H1 (cell line): ENCODE measurements at regions not wholly inside any gene's neighbourhood (a gene's known extent, or its start where the extent isn't known, plus 50 kb on each side); places are given as distances from the start of the nearest gene placed in this dataset.

Source experiments
- CTCF ChIA-PET: fragments of 300-600 bp; sonication (Branson Sonifier 250); formaldehyde crosslinking; loops from one replicate; lab custom pipeline; 2021; ENCODE audit not compliant: partially characterized antibody; lab: Charles Lee
- POLR2A ChIA-PET: fragments of 300-600 bp; sonication (Branson Sonifier 250); formaldehyde crosslinking; loops from one replicate; lab custom pipeline; 2021; ENCODE audit warnings: inconsistent platforms; ENCODE audit not compliant: partially characterized antibody; lab: Charles Lee
- DNase-seq, 2 experiments: peaks; one replicate each; pipeline versions ENCODE4 v3.0.0 to v3.0.0-alpha.2; 2010 to 2022; ENCODE audit warnings: low spot score in 2 of 2, low read depth in 1 of 2, mixed read lengths in 1 of 2
- FAIRE-seq: peaks from 2 replicates; lab custom pipeline; 2011; peaks lifted over from hg19 to GRCh38; lab: Jason Lieb, UNC
- H2AFZ ChIP-seq: 2 replicates; pipeline ENCODE4 v1.8.1; 2012; ENCODE audit warnings: low read length, inconsistent platforms
- H2AK5ac ChIP-seq: 2 replicates; pipeline ENCODE4 v1.6.1; 2013; ENCODE audit warnings: low read depth, low read length
- H2BK120ac ChIP-seq: replicated peaks from 2 replicates; pipeline ENCODE3; 2013; ENCODE audit warnings: low read depth, low read length, inconsistent platforms
- H2BK12ac ChIP-seq: 2 replicates; pipeline ENCODE4 v1.6.1; 2013; ENCODE audit warnings: low read depth, low read length
- H2BK15ac ChIP-seq: 2 replicates; pipeline ENCODE4 v1.6.1; 2013; ENCODE audit warnings: low read length
- H2BK20ac ChIP-seq: 2 replicates; pipeline ENCODE4 v1.6.1; 2013; ENCODE audit warnings: low read length
- H2BK5ac ChIP-seq: 2 replicates; pipeline ENCODE4 v1.6.1; 2013; ENCODE audit warnings: low read depth, low read length
- H3K14ac ChIP-seq: 2 replicates; pipeline ENCODE4 v1.6.1; 2013; ENCODE audit warnings: inconsistent platforms; ENCODE audit not compliant: insufficient read length
- H3K18ac ChIP-seq: 2 replicates; pipeline ENCODE4 v1.6.1; 2013; ENCODE audit warnings: low read length; ENCODE audit errors: extremely low read depth
- H3K23ac ChIP-seq: 2 replicates; pipeline ENCODE4 v1.6.1; 2013; ENCODE audit warnings: inconsistent platforms; ENCODE audit not compliant: insufficient read length
- H3K23me2 ChIP-seq: 2 replicates; pipeline ENCODE4 v1.6.1; 2013; ENCODE audit warnings: low read depth, low read length
- H3K27ac ChIP-seq: 2 replicates; pipeline ENCODE4 v1.6.1; 2011; ENCODE audit warnings: low read depth, low read length, inconsistent platforms
- H3K27me3 ChIP-seq, 4 experiments: replicated peaks in 1 of 4; 1 replicate in 1 of 4; 2 replicates in 3 of 4; pipeline versions ENCODE4 v1.6.1 to v1.8.1; 2011 to 2013; ENCODE audit warnings: low read length in 3 of 4, mild to moderate bottlenecking in 3 of 4, inconsistent platforms in 2 of 4, mixed read lengths in 2 of 4, moderate library complexity in 1 of 4; ENCODE audit not compliant: control insufficient read depth in 3 of 4, insufficient read depth in 3 of 4; ENCODE audit errors: extremely low read depth in 1 of 4
- H3K36me3 ChIP-seq, 4 experiments: 2 replicates each; pipeline versions ENCODE4 v1.6.1 to v1.8.1; 2011 to 2013; ENCODE audit warnings: mild to moderate bottlenecking in 4 of 4, low read length in 3 of 4, moderate library complexity in 2 of 4, control low read depth in 1 of 4, inconsistent platforms in 1 of 4; ENCODE audit not compliant: insufficient read depth in 4 of 4, control insufficient read depth in 2 of 4
- H3K4ac ChIP-seq: replicated peaks from 2 replicates; pipeline ENCODE3; 2013; ENCODE audit warnings: low read length, low read depth, mixed read lengths, inconsistent platforms; ENCODE audit not compliant: insufficient read length
- H3K4me1 ChIP-seq, 4 experiments: replicated peaks in 1 of 4; 1 replicate in 1 of 4; 2 replicates in 3 of 4; pipeline versions ENCODE4 v1.6.1 to v1.8.1; 2011 to 2013; ENCODE audit warnings: low read length in 3 of 4, inconsistent platforms in 2 of 4, mixed read lengths in 1 of 4; ENCODE audit not compliant: insufficient read depth in 4 of 4, control insufficient read depth in 3 of 4
- H3K4me2 ChIP-seq, 2 experiments: 2 replicates each; pipeline versions ENCODE4 v1.6.1 to v1.8.1; 2011 to 2013; ENCODE audit warnings: low read depth in 2 of 2, low read length in 2 of 2, control low read depth in 1 of 2, inconsistent platforms in 1 of 2, mild to moderate bottlenecking in 1 of 2; ENCODE audit not compliant: insufficient read depth in 1 of 2
- H3K4me3 ChIP-seq, 4 experiments: fragments of 200-600, 300-600 bp in 1 of 4; sonication (generic), shearing (Covaris generic), sonication (Bioruptor Twin) in 1 of 4; 2 replicates each; pipeline versions ENCODE4 v1.5.1 to v1.8.1; 2011 to 2016; ENCODE audit warnings: low read length in 4 of 4, low read depth in 3 of 4, control low read depth in 2 of 4, inconsistent platforms in 2 of 4, mild to moderate bottlenecking in 2 of 4, mixed read lengths in 1 of 4, moderate library complexity in 1 of 4; ENCODE audit not compliant: insufficient read depth in 2 of 4; ENCODE audit errors: extremely low read depth in 1 of 4
- H3K56ac ChIP-seq: replicated peaks from 2 replicates; pipeline ENCODE3; 2013; ENCODE audit warnings: low read depth, mild to moderate bottlenecking, mixed read lengths, low read length, inconsistent platforms; ENCODE audit not compliant: insufficient read length
- H3K79me1 ChIP-seq: 2 replicates; pipeline ENCODE4 v1.6.1; 2013; ENCODE audit warnings: low read depth, low read length, control low read depth
- H3K79me2 ChIP-seq, 2 experiments: 2 replicates each; pipeline versions ENCODE4 v1.6.1 to v1.8.1; 2012 to 2013; ENCODE audit warnings: low read length in 2 of 2, mild to moderate bottlenecking in 2 of 2, inconsistent platforms in 1 of 2; ENCODE audit not compliant: insufficient read depth in 2 of 2, control insufficient read depth in 1 of 2
- H3K9ac ChIP-seq, 4 experiments: replicated peaks in 1 of 4; 1 replicate in 1 of 4; 2 replicates in 3 of 4; pipeline versions ENCODE4 v1.6.1 to v1.8.1; 2011 to 2013; ENCODE audit warnings: low read depth in 3 of 4, low read length in 3 of 4, control low read depth in 2 of 4, mild to moderate bottlenecking in 2 of 4, moderate library complexity in 2 of 4, inconsistent platforms in 1 of 4; ENCODE audit errors: extremely low read depth in 1 of 4
- H3K9me3 ChIP-seq, 2 experiments: 2 replicates each; pipeline versions ENCODE4 v1.6.1 to v1.8.1; 2012 to 2013; ENCODE audit warnings: mild to moderate bottlenecking in 2 of 2, moderate library complexity in 2 of 2, control low read depth in 1 of 2, inconsistent platforms in 1 of 2, low read depth in 1 of 2, low read length in 1 of 2, mixed read lengths in 1 of 2; ENCODE audit not compliant: insufficient read depth in 2 of 2
- H4K20me1 ChIP-seq, 2 experiments: replicated peaks in 1 of 2; 2 replicates each; pipeline versions ENCODE3 to v1.8.1; 2011 to 2013; ENCODE audit warnings: inconsistent platforms in 2 of 2, low read length in 2 of 2, mild to moderate bottlenecking in 1 of 2; ENCODE audit not compliant: insufficient read depth in 2 of 2, control insufficient read depth in 1 of 2
- H4K5ac ChIP-seq: 2 replicates; pipeline ENCODE4 v1.6.1; 2013; ENCODE audit warnings: low read length, low read depth, mixed read lengths, inconsistent platforms; ENCODE audit not compliant: insufficient read length
- H4K8ac ChIP-seq: 2 replicates; pipeline ENCODE4 v1.8.0; 2013; ENCODE audit warnings: mild to moderate bottlenecking, moderate library complexity, low read length, inconsistent platforms; ENCODE audit not compliant: insufficient read depth; ENCODE audit errors: extremely low read depth
- H4K91ac ChIP-seq: replicated peaks from 2 replicates; pipeline ENCODE3; 2013; ENCODE audit warnings: low read length, mixed read lengths, inconsistent platforms; ENCODE audit not compliant: insufficient read length
- GABPA ChIP-seq: IDR thresholded peaks from 2 replicates; pipeline ENCODE4 v1.6.1; 2011; ENCODE audit warnings: mild to moderate bottlenecking, low read length, moderate library complexity, borderline replicate concordance; ENCODE audit not compliant: insufficient read depth
- HDAC6 ChIP-seq: IDR thresholded peaks from one replicate; pipeline ENCODE4 v1.7.1; 2012; ENCODE audit warnings: low read depth, mild to moderate bottlenecking, inconsistent platforms, low read length, moderate library complexity
- KDM4A ChIP-seq: IDR thresholded peaks from one replicate; pipeline ENCODE4 v1.7.1; 2012; ENCODE audit warnings: low read depth, mild to moderate bottlenecking, moderate library complexity, low read length, inconsistent platforms; ENCODE audit not compliant: severe bottlenecking
- KDM5A ChIP-seq: fragments of 200-600 bp; IDR thresholded peaks from 2 replicates; pipeline ENCODE4 v1.7.1; 2012; ENCODE audit warnings: mild to moderate bottlenecking, low read length, inconsistent platforms, mixed read lengths
- NRF1 ChIP-seq: IDR thresholded peaks from 2 replicates; pipeline ENCODE4 v1.6.1; 2011; ENCODE audit warnings: mild to moderate bottlenecking, low read depth, low read length, improper control_type of control experiment
- POLR2A ChIP-seq, 2 experiments: IDR thresholded peaks; 1 replicate in 1 of 2; 2 replicates in 1 of 2; pipeline ENCODE4 v1.6.1; 2011; ENCODE audit warnings: low read depth in 2 of 2, low read length in 2 of 2, mild to moderate bottlenecking in 2 of 2; ENCODE audit errors: control extremely low read depth in 1 of 2
- SIX5 ChIP-seq: IDR thresholded peaks from 2 replicates; pipeline ENCODE4 v1.6.1; 2011; ENCODE audit warnings: mild to moderate bottlenecking, low read depth, low read length
- SRF ChIP-seq: IDR thresholded peaks from 2 replicates; pipeline ENCODE4 v1.6.1; 2011; ENCODE audit warnings: mild to moderate bottlenecking, low read depth, low read length, moderate library complexity
- SUZ12 ChIP-seq: fragments of 200-600 bp; sonication (generic); IDR thresholded peaks from 2 replicates; pipeline ENCODE4 v1.6.1; 2012; ENCODE audit warnings: mild to moderate bottlenecking, inconsistent platforms, low read length, moderate library complexity, mixed read lengths
- TAF1 ChIP-seq: IDR thresholded peaks from 2 replicates; pipeline ENCODE4 v1.6.1; 2011; ENCODE audit warnings: mild to moderate bottlenecking, low read depth, low read length
- TCF12 ChIP-seq: IDR thresholded peaks from 2 replicates; pipeline ENCODE4 v1.6.1; 2011; ENCODE audit warnings: low read depth, mild to moderate bottlenecking, low read length
- WGBS, 2 experiments: shearing (Covaris generic) in 1 of 2; methylation state at CpG; one replicate each; pipeline versions ENCODE4 v1.1.6 to v1.1.7; 2013 to 2015; ENCODE audit warnings: low lambda C conversion rate in 2 of 2, mixed read lengths in 2 of 2, inconsistent platforms in 1 of 2, low coverage in 1 of 2, missing lambda C conversion rate in 1 of 2; ENCODE audit not compliant: insufficient replicate concordance in 2 of 2, insufficient coverage in 1 of 2, insufficient read length in 1 of 2; ENCODE audit errors: extremely low coverage in 1 of 2, missing lambda C conversion rate in 1 of 2; 5-methylcytosine and 5-hydroxymethylcytosine counted together
- TF ChIP-seq, protein P1 (sequence below): IDR thresholded peaks from 2 replicates; pipeline ENCODE4 v1.6.1; 2012; ENCODE audit warnings: low read length, inconsistent platforms
- TF ChIP-seq, protein P2 (sequence below): IDR thresholded peaks from 2 replicates; pipeline ENCODE4 v1.6.1; 2012; ENCODE audit warnings: inconsistent platforms

DNA sequence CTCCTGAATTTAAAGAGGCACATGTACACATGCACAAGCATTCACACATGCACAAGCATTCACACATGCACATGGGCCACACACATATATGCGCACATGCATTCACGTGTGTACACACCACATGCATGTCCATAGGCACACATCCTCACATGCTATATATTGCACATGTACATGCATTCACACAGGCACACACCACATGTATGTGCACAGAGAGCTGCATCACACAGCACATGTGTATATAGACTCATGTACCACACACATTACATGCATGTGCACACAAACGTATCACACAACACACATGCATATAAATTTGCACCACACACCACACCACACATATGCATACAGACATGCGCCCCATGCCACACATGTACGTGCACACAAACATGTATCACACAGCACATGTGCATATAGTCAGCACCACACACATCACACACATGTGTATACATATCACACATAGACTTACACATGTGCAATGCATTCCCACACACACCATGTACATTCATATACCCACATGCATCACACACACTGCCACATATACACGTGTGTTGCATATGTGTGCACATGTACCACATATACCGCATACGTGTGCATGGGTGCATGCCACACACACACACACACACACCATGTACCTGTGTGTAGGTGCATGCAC lies 54.6 kb upstream of the COL18A1 start:
- Histone ChIP-seq H3K14ac (no peak overlapping the region), H3K36me3 (no peaks in the 10 kb centered on the region), H3K9ac (no peak overlapping the region), H3K23me2 (no peaks in the 10 kb centered on the region), H3K4me3 (no peak overlapping the region), H3K27ac (no peak overlapping the region), H2BK12ac (no peak overlapping the region; the same call in 1 of the 2 replicates), H4K8ac (no peak overlapping the region), H3K56ac (no peak overlapping the region), H2BK15ac (no peak overlapping the region), H4K91ac (no peak overlapping the region), H3K4me1 (peaks cover 0 to 3% (median 0%) of the 10 kb centered on the region in 4 experiments; a peak in 1 of 7 replicates), H3K4me2 (no peak overlapping the region), H3K23ac (no peak overlapping the region), H2BK120ac (no peak overlapping the region), H2BK20ac (no peak overlapping the region), H3K27me3 (no peaks in the 10 kb centered on the region; a peak in 1 of 7 replicates), H4K20me1 (peaks cover 0 to 6% of the 10 kb centered on the region in 2 experiments), H3K4ac (peak overlapping the region; percentile 27), H3K79me2 (no peaks in the 10 kb centered on the region), H2AK5ac (no peak overlapping the region), H4K5ac (no peak overlapping the region), H3K79me1 (no peaks in the 10 kb centered on the region), H3K9me3 (no peaks in the 10 kb centered on the region), H2AFZ (no peak overlapping the region), H3K18ac (no peak overlapping the region), H2BK5ac (no peak overlapping the region)
- ChIA-PET CTCF (interaction anchor here (0.9 to 4.2 kb wide), 10 partner anchors 7 to 121 kb away, joined by 3 to 39 read pairs (median 3); no protein-coding TSS in a partner anchor), POLR2A (no interaction called here)
- no peak for DNase-seq
- TF ChIP-seq TAF1 (no peak), POLR2A (IDR thresholded peaks at IDR 0.05; ENCODE audit: control extremely low read depth in 1 of 2, low read depth in 2 of 2, low read length in 2 of 2) (no peak), GABPA (no peak), SIX5 (no peak), NRF1 (no peak), SUZ12 (no peak), HDAC6 (no peak), TCF12 (no peak), KDM4A (no peak), KDM5A (no peak), SRF (no peak)
- TF ChIP-seq, protein P1, sequence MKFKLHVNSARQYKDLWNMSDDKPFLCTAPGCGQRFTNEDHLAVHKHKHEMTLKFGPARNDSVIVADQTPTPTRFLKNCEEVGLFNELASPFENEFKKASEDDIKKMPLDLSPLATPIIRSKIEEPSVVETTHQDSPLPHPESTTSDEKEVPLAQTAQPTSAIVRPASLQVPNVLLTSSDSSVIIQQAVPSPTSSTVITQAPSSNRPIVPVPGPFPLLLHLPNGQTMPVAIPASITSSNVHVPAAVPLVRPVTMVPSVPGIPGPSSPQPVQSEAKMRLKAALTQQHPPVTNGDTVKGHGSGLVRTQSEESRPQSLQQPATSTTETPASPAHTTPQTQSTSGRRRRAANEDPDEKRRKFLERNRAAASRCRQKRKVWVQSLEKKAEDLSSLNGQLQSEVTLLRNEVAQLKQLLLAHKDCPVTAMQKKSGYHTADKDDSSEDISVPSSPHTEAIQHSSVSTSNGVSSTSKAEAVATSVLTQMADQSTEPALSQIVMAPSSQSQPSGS, result no peak
- TF ChIP-seq, protein P2, sequence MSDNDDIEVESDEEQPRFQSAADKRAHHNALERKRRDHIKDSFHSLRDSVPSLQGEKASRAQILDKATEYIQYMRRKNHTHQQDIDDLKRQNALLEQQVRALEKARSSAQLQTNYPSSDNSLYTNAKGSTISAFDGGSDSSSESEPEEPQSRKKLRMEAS, result no peak
- FAIRE-seq, result no peak
- 90% methylated on average over 8 of the region's 8 CpGs; no CpG with 5 or more reads in 1 of the 2 experiments for WGBS, 2 experiments
